Nephron (organoid): ENCODE measurements at regions not wholly inside any gene's neighbourhood (a gene's known extent, or its start where the extent isn't known, plus 50 kb on each side); places are given as distances from the start of the nearest gene placed in this dataset.

Experiments used
- H3K27ac Mint-ChIP-seq, 3 experiments: 2 replicates each; pipeline ENCODE4 v1.8.0; 2020; ENCODE audit warnings: mixed read lengths in 3 of 3, mild to moderate bottlenecking in 2 of 3, moderate library complexity in 1 of 3
- H3K27me3 Mint-ChIP-seq: 2 replicates; pipeline ENCODE4 v1.8.0; 2021; ENCODE audit warnings: low read depth, mild to moderate bottlenecking, moderate library complexity, mixed read lengths
- H3K36me3 Mint-ChIP-seq: 2 replicates; pipeline ENCODE4 v1.8.0; 2020; ENCODE audit warnings: low read depth, mixed read lengths
- H3K4me1 Mint-ChIP-seq: 2 replicates; pipeline ENCODE4 v1.8.0; 2020; ENCODE audit warnings: mixed read lengths
- H3K4me3 Mint-ChIP-seq, 3 experiments: 2 replicates each; pipeline ENCODE4 v1.8.0; 2020; ENCODE audit warnings: mild to moderate bottlenecking in 3 of 3, mixed read lengths in 3 of 3, moderate library complexity in 2 of 3
- H3K9me3 Mint-ChIP-seq: 2 replicates; pipeline ENCODE4 v1.8.0; 2020; ENCODE audit warnings: mixed read lengths
- TF ChIP-seq, protein P1 (sequence below), 3 experiments: fragments of 200-600 bp; sonication (generic); IDR thresholded peaks; one replicate each; pipeline ENCODE4 v1.5.0; 2021; ENCODE audit warnings: antibody characterized with exemption in 3 of 3; ENCODE audit not compliant: unreplicated experiment in 3 of 3

GRCh38 chr7:110177463-110177862 is 913.5 kb upstream of the LRRN3 start:
- Mint-ChIP-seq H3K9me3 (no peaks in the 10 kb centered on the region), H3K27me3 (no peaks in the 10 kb centered on the region), H3K27ac (no peak overlapping the region), H3K36me3 (no peaks in the 10 kb centered on the region), H3K4me3 (no peak overlapping the region), H3K4me1 (peaks cover 12% of the 10 kb centered on the region)
- TF ChIP-seq, protein P1, sequence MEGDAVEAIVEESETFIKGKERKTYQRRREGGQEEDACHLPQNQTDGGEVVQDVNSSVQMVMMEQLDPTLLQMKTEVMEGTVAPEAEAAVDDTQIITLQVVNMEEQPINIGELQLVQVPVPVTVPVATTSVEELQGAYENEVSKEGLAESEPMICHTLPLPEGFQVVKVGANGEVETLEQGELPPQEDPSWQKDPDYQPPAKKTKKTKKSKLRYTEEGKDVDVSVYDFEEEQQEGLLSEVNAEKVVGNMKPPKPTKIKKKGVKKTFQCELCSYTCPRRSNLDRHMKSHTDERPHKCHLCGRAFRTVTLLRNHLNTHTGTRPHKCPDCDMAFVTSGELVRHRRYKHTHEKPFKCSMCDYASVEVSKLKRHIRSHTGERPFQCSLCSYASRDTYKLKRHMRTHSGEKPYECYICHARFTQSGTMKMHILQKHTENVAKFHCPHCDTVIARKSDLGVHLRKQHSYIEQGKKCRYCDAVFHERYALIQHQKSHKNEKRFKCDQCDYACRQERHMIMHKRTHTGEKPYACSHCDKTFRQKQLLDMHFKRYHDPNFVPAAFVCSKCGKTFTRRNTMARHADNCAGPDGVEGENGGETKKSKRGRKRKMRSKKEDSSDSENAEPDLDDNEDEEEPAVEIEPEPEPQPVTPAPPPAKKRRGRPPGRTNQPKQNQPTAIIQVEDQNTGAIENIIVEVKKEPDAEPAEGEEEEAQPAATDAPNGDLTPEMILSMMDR (IDR thresholded peaks at IDR 0.05; ENCODE audit: unreplicated experiment in 3 of 3): no peak

GRCh38 chr7:110179037-110179436 is 911.9 kb upstream of the LRRN3 start:
- no peaks in the 10 kb centered on the region for H3K27me3 Mint-ChIP-seq
- H3K4me1 Mint-ChIP-seq: peaks cover 12% of the 10 kb centered on the region
- TF ChIP-seq, protein P1 (IDR thresholded peaks at IDR 0.05; ENCODE audit: unreplicated experiment in 3 of 3): no peak
- H3K36me3 Mint-ChIP-seq: no peaks in the 10 kb centered on the region
- H3K4me3 Mint-ChIP-seq: no peak overlapping the region
- H3K9me3 Mint-ChIP-seq: no peaks in the 10 kb centered on the region
- H3K27ac Mint-ChIP-seq: peak overlapping the region in 2 of 3 experiments; percentile 21 to 41

DNA sequence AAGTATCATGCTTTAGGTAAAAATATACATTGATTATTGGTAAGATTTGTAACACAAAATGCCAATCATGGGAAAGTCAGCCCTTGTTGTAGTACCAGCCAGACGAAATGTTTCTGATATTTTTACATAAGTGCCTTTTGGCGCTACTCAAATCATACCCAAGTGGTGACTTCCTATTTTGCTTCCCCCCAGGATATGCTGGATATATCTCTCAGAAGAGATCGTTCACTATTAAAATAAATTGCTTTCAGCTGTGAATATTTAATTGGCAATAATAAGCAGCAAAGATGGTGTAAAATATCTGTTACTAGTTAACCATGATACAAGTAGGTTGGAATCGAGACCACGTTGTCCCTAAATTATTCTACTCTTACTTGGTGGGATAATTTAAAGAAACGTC is 909.2 kb upstream of the LRRN3 start:
- H3K27me3 Mint-ChIP-seq: no peaks in the 10 kb centered on the region
- H3K4me3 Mint-ChIP-seq: no peak overlapping the region
- peaks cover 3% of the 10 kb centered on the region for H3K9me3 Mint-ChIP-seq

GRCh38 chr7:110186334-110186733 is 904.6 kb upstream of the LRRN3 start:
- Mint-ChIP-seq H3K27ac (no peak overlapping the region), H3K9me3 (peaks cover 19% of the 10 kb centered on the region), H3K4me3 (no peak overlapping the region), H3K27me3 (no peaks in the 10 kb centered on the region), H3K4me1 (peaks cover 6% of the 10 kb centered on the region), H3K36me3 (no peaks in the 10 kb centered on the region)
- TF ChIP-seq, protein P1 (IDR thresholded peaks at IDR 0.05; ENCODE audit: unreplicated experiment in 3 of 3): no peak

More for the DNA sequence above, 909.2 kb upstream of the LRRN3 start:
- Mint-ChIP-seq H3K27ac (no peak overlapping the region), H3K36me3 (no peaks in the 10 kb centered on the region), H3K4me1 (peaks cover 12% of the 10 kb centered on the region)
- TF ChIP-seq, protein P1 (IDR thresholded peaks at IDR 0.05; ENCODE audit: unreplicated experiment in 3 of 3): no peak

DNA sequence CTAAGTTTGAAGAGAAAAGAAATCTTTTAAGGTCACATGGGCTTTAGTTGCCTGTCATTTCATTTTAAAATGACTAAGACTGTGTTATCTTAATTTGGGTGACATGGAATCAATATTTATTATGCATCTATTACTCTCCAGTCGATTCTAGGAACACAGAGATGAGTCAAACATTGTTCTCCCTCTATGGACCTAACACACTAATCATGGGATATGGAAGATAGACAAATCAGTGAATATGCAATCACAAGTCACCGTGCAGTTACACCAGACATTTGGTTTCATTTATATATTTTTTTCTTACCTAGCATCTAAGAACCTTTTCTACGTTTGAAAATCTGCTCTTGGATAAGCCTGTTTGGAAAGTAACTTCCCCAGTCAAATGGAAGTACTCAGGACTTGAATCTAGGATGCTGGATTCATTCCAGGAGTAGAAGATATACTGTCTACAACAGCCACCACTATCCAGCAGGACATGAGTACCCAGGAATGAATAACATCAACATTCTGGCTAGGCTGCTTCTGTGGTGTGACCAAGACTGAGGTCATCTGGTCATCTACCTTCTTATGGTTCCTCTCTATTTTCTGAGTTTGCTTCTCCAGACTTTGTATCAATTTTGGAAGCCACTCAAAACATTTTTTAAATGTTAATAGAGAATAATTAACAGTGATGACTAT is 902.9 kb upstream of the LRRN3 start:
- Mint-ChIP-seq H3K4me1 (peaks cover 6% of the 10 kb centered on the region), H3K4me3 (no peak overlapping the region), H3K36me3 (no peaks in the 10 kb centered on the region), H3K27me3 (no peaks in the 10 kb centered on the region), H3K9me3 (peaks cover 25% of the 10 kb centered on the region), H3K27ac (peak overlapping the region in 1 of 3 experiments; percentile 50)
- TF ChIP-seq, protein P1 (IDR thresholded peaks at IDR 0.05; ENCODE audit: unreplicated experiment in 3 of 3): no peak

DNA sequence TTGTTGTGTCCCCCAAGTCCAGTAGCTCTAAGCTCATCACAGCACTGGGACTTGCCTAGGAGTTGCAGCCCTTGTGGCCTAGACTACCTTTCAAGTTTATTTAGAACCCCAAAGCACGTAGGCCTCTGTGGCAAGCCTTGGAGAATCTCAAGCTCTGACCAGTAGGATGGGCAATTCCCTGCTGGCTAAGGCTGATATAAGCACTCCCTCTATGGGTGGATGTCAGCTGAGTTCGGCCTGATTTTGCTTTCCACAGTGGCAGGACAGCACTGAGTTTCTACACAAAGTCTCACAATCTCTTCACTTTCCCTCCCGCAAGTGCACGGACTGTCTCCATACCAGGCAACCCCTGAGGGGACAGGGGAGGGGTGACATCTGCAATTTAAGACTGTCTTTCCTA is 886.4 kb upstream of the LRRN3 start:
- no peak overlapping the region for H3K4me3 Mint-ChIP-seq

More for the DNA sequence above, 886.4 kb upstream of the LRRN3 start:
- TF ChIP-seq, protein P1 (IDR thresholded peaks at IDR 0.05; ENCODE audit: unreplicated experiment in 3 of 3): peak in 2 of 3 experiments; percentile 6 to 11
- Mint-ChIP-seq H3K4me1 (no peaks in the 10 kb centered on the region), H3K9me3 (no peaks in the 10 kb centered on the region), H3K36me3 (no peaks in the 10 kb centered on the region), H3K27me3 (no peaks in the 10 kb centered on the region), H3K27ac (no peak overlapping the region)
